ENCODE measurements at regions not wholly inside any gene's neighbourhood (a gene's known extent, or its start where the extent isn't known, plus 50 kb on each side); places are given as distances from the start of the nearest gene placed in this dataset.
"Not testable (repeated sequence)": the region's sequence is repeated elsewhere in the genome, so short reads cannot be mapped to it uniquely, and the experiment has no call there.

GRCh38 chr9:88256216-88256615, 117.9 kb upstream of the SPATA31C2 start:
- H3K36me3 ChIP-seq (ENCODE audit: control insufficient read depth in 2 of 2, extremely low read depth in 1 of 2, insufficient read depth in 2 of 2, low read length in 2 of 2): no peaks in the 10 kb centered on the region
- dilution Hi-C loops (cut with MboI; ENCODE audit: extremely low pct_ligation_motif_present, low sequenced_read_pairs): no loop called here
- TF ChIP-seq CTCF (optimal IDR thresholded peaks at IDR 0.05 in 1 of 3, IDR thresholded peaks at IDR 0.05 in 1 of 3, conservative IDR thresholded peaks at IDR 0.05 in 1 of 3; ENCODE audit: extremely low read depth in 1 of 3, insufficient read depth in 2 of 3, low read length in 3 of 3) (no peak), EZH2 (IDR thresholded peaks at IDR 0.05; ENCODE audit: low read length) (no peak)
- DNase-seq (ENCODE audit: low read depth, low spot score) (no peak), FAIRE-seq (no peak)
- H3K27ac ChIP-seq (ENCODE audit: control insufficient read depth, insufficient read depth, low read length): no peak overlapping the region
- H2AFZ ChIP-seq (ENCODE audit: control insufficient read depth, low read length): no peak overlapping the region
- H3K27me3 ChIP-seq (ENCODE audit: control insufficient read depth, extremely low read depth, insufficient read depth, low read length): no peaks in the 10 kb centered on the region
- no peak overlapping the region for H3K4me2 ChIP-seq (ENCODE audit: control insufficient read depth, extremely low read depth, insufficient read depth, low read depth, low read length)
- no peaks in the 10 kb centered on the region for H4K20me1 ChIP-seq (ENCODE audit: control insufficient read depth, extremely low read depth, insufficient read depth, low read length)
- H3K9me3 ChIP-seq (ENCODE audit: control insufficient read depth, low read depth, low read length): peaks cover 3% of the 10 kb centered on the region
- H3K9me1 ChIP-seq (ENCODE audit: control insufficient read depth, extremely low read depth, insufficient read depth, low read length): no peaks in the 10 kb centered on the region
- H3K4me3 ChIP-seq (ENCODE audit: control insufficient read depth in 2 of 3, extremely low read depth in 1 of 3, insufficient read depth in 2 of 3, low read depth in 1 of 3, low read length in 3 of 3): no peak overlapping the region
- H3K79me2 ChIP-seq (ENCODE audit: control insufficient read depth, insufficient read depth, low read length): no peaks in the 10 kb centered on the region
- H3K9ac ChIP-seq (ENCODE audit: control insufficient read depth, extremely low read depth, insufficient read depth, low read length): no peak overlapping the region
- peaks cover 6% of the 10 kb centered on the region for H3K4me1 ChIP-seq (ENCODE audit: control insufficient read depth, extremely low read depth, insufficient read depth, low read length)

- H3K27ac ChIP-seq (ENCODE audit: control insufficient read depth, insufficient read depth, low read length); H3K4me3 ChIP-seq (ENCODE audit: control insufficient read depth in 2 of 3, extremely low read depth in 1 of 3, insufficient read depth in 2 of 3, low read depth in 1 of 3, low read length in 3 of 3); H4K20me1 ChIP-seq (ENCODE audit: control insufficient read depth, extremely low read depth, insufficient read depth, low read length); H3K36me3 ChIP-seq (ENCODE audit: control insufficient read depth in 2 of 2, extremely low read depth in 1 of 2, insufficient read depth in 2 of 2, low read length in 2 of 2); H3K9me3 ChIP-seq (ENCODE audit: control insufficient read depth, low read depth, low read length); H3K4me1 ChIP-seq (ENCODE audit: control insufficient read depth, extremely low read depth, insufficient read depth, low read length); H3K9me1 ChIP-seq (ENCODE audit: control insufficient read depth, extremely low read depth, insufficient read depth, low read length); H2AFZ ChIP-seq (ENCODE audit: control insufficient read depth, low read length); H3K9ac ChIP-seq (ENCODE audit: control insufficient read depth, extremely low read depth, insufficient read depth, low read length); FAIRE-seq; DNase-seq (ENCODE audit: low read depth, low spot score); H3K4me2 ChIP-seq (ENCODE audit: control insufficient read depth, extremely low read depth, insufficient read depth, low read depth, low read length); dilution Hi-C loops (cut with MboI; ENCODE audit: extremely low pct_ligation_motif_present, low sequenced_read_pairs); H3K27me3 ChIP-seq (ENCODE audit: control insufficient read depth, extremely low read depth, insufficient read depth, low read length); H3K79me2 ChIP-seq (ENCODE audit: control insufficient read depth, insufficient read depth, low read length): not testable (repeated sequence)
Measured at GRCh38 chr9:88255806-88256205, 117.5 kb upstream of the SPATA31C2 start.

GRCh38 chr9:88251903-88252302, 113.6 kb upstream of the SPATA31C2 start:
- DNase-seq (ENCODE audit: low read depth, low spot score): no peak

More at GRCh38 chr9:88251903-88252302, 113.6 kb upstream of the SPATA31C2 start:
- dilution Hi-C loops (cut with MboI; ENCODE audit: extremely low pct_ligation_motif_present, low sequenced_read_pairs): no loop called here
- Histone ChIP-seq H3K9ac (ENCODE audit: control insufficient read depth, extremely low read depth, insufficient read depth, low read length) (no peak overlapping the region), H2AFZ (ENCODE audit: control insufficient read depth, low read length) (no peak overlapping the region), H3K4me3 (ENCODE audit: control insufficient read depth in 2 of 3, extremely low read depth in 1 of 3, insufficient read depth in 2 of 3, low read depth in 1 of 3, low read length in 3 of 3) (no peak overlapping the region), H3K27ac (ENCODE audit: control insufficient read depth, insufficient read depth, low read length) (no peak overlapping the region), H3K79me2 (ENCODE audit: control insufficient read depth, insufficient read depth, low read length) (no peaks in the 10 kb centered on the region), H3K4me1 (ENCODE audit: control insufficient read depth, extremely low read depth, insufficient read depth, low read length) (peaks cover 6% of the 10 kb centered on the region), H3K36me3 (ENCODE audit: control insufficient read depth in 2 of 2, extremely low read depth in 1 of 2, insufficient read depth in 2 of 2, low read length in 2 of 2) (no peaks in the 10 kb centered on the region), H3K27me3 (ENCODE audit: control insufficient read depth, extremely low read depth, insufficient read depth, low read length) (no peaks in the 10 kb centered on the region), H3K9me1 (ENCODE audit: control insufficient read depth, extremely low read depth, insufficient read depth, low read length) (no peaks in the 10 kb centered on the region), H3K4me2 (ENCODE audit: control insufficient read depth, extremely low read depth, insufficient read depth, low read depth, low read length) (no peak overlapping the region), H3K9me3 (ENCODE audit: control insufficient read depth, low read depth, low read length) (peaks cover 3% of the 10 kb centered on the region), H4K20me1 (ENCODE audit: control insufficient read depth, extremely low read depth, insufficient read depth, low read length) (no peaks in the 10 kb centered on the region)
- TF ChIP-seq EZH2 (IDR thresholded peaks at IDR 0.05; ENCODE audit: low read length): no peak
- no peak for TF ChIP-seq CTCF (optimal IDR thresholded peaks at IDR 0.05 in 1 of 3, IDR thresholded peaks at IDR 0.05 in 1 of 3, conservative IDR thresholded peaks at IDR 0.05 in 1 of 3; ENCODE audit: extremely low read depth in 1 of 3, insufficient read depth in 2 of 3, low read length in 3 of 3)
- FAIRE-seq: no peak

Measured in keratinocyte (primary cell).